ENCODE measurements at regions not wholly inside any gene's neighbourhood (a gene's known extent, or its start where the extent isn't known, plus 50 kb on each side); places are given as distances from the start of the nearest gene placed in this dataset.
"Not testable (repeated sequence)": the region's sequence is repeated elsewhere in the genome, so short reads cannot be mapped to it uniquely, and the experiment has no call there.

DNA sequence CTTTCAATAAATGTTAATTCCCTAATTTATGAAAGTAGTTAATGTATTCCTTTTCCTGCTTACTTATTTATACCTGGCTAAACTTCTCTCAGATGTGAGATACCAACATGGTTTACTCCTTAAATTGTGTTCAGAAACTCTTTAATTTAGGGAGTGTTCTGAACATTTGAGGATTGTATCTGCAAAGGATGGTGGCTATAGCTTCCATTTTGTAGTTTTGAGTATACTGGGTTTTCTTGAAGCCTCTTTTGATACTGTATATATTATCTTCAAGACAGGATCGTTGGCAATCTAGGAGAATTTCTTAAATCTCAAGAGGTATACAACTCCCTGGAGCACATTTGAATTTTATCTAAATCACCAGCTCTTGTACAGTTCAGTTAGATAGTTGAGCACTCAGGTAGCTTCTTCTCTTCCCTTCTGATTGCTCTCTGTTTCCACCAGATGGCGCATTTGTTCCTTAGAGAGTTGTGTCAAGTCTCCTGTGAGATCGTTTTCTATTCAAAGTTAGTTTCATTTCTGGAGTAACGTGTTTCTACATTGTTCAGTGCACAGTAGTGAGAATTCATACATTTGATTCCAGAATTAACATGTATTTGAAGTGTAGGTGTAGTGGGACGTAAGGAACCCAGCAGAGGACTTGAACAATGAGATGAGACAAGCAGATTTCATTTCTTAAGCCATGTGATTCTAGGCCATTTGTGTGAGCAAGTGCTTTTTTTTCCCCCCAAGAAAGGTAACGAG lies 63.2 kb upstream of the GARIN1A start:
- H3F3A ChIP-seq (ENCODE audit: low read depth), result peaks cover 22% of the 10 kb centered on the region
- not testable (repeated sequence) for H3K4me1 ChIP-seq; H2AFZ ChIP-seq (replicated peaks); DNase-seq (ENCODE audit: low spot score); H3K27ac ChIP-seq; H3K9me3 ChIP-seq (ENCODE audit: low read depth); H3K4me3 ChIP-seq; H3K36me3 Mint-ChIP-seq; H3K4me2 ChIP-seq; H4K20me1 ChIP-seq (ENCODE audit: low read depth); H3K4me1 Mint-ChIP-seq; H3K27me3 ChIP-seq; H3K27ac Mint-ChIP-seq; H3K9ac ChIP-seq; H3K27me3 Mint-ChIP-seq (ENCODE audit: insufficient read depth, low read depth); H3K9me3 Mint-ChIP-seq; H3K36me3 ChIP-seq; H3K4me3 Mint-ChIP-seq
- TF ChIP-seq, protein P1, sequence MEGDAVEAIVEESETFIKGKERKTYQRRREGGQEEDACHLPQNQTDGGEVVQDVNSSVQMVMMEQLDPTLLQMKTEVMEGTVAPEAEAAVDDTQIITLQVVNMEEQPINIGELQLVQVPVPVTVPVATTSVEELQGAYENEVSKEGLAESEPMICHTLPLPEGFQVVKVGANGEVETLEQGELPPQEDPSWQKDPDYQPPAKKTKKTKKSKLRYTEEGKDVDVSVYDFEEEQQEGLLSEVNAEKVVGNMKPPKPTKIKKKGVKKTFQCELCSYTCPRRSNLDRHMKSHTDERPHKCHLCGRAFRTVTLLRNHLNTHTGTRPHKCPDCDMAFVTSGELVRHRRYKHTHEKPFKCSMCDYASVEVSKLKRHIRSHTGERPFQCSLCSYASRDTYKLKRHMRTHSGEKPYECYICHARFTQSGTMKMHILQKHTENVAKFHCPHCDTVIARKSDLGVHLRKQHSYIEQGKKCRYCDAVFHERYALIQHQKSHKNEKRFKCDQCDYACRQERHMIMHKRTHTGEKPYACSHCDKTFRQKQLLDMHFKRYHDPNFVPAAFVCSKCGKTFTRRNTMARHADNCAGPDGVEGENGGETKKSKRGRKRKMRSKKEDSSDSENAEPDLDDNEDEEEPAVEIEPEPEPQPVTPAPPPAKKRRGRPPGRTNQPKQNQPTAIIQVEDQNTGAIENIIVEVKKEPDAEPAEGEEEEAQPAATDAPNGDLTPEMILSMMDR (IDR thresholded peaks at IDR 0.05), result peak; percentile 66
- H3K79me2 ChIP-seq (ENCODE audit: low read depth), result peaks cover 13% of the 10 kb centered on the region

- H3K27ac Mint-ChIP-seq; H3K4me3 Mint-ChIP-seq; H4K20me1 ChIP-seq (ENCODE audit: low read depth); H3K36me3 Mint-ChIP-seq; H3K9ac ChIP-seq; H3K9me3 Mint-ChIP-seq; DNase-seq (ENCODE audit: low spot score); H3K27me3 ChIP-seq; H3K4me1 ChIP-seq; H3K4me2 ChIP-seq; H3K36me3 ChIP-seq; H2AFZ ChIP-seq (replicated peaks); H3K27me3 Mint-ChIP-seq (ENCODE audit: insufficient read depth, low read depth); H3K4me3 ChIP-seq; H3K9me3 ChIP-seq (ENCODE audit: low read depth); H3K4me1 Mint-ChIP-seq: not testable (repeated sequence)
- Histone ChIP-seq H3K79me2 (ENCODE audit: low read depth) (peaks cover 13% of the 10 kb centered on the region), H3K27ac (peak overlapping the region; percentile 0), H3F3A (ENCODE audit: low read depth) (peaks cover 19% of the 10 kb centered on the region)
Measured at GRCh38 chr7:128613366-128613765, 58.7 kb upstream of the GARIN1A start.

DNA sequence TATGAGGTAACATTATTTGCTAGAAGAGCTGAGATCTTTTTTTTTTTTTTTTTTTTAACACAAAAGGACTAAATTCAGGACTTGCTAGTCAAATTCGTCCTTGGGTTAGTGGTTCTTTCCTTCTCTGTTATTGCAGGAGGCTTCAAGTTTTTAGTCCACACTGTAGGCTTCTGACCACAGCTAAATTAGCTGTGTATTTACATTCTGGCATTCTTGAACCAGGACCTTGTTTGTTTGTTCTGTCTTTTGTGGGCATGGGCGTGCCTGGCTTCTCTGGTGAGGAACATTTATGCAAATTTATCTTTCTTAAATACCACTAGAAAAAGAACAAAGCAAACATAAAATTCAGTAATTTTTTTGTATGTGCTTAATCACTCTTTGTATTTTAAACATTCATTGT lies 57.3 kb upstream of the GARIN1A start:
- H3F3A ChIP-seq (ENCODE audit: low read depth); H3K4me1 Mint-ChIP-seq; H3K27ac ChIP-seq; H3K4me3 ChIP-seq; H3K4me2 ChIP-seq; H3K9me3 Mint-ChIP-seq; H3K36me3 Mint-ChIP-seq; H3K36me3 ChIP-seq; H4K20me1 ChIP-seq (ENCODE audit: low read depth); H3K27me3 Mint-ChIP-seq (ENCODE audit: insufficient read depth, low read depth); H3K27me3 ChIP-seq; H3K4me1 ChIP-seq; H3K9me3 ChIP-seq (ENCODE audit: low read depth); H3K9ac ChIP-seq; DNase-seq (ENCODE audit: low spot score); H3K27ac Mint-ChIP-seq; H2AFZ ChIP-seq (replicated peaks); H3K4me3 Mint-ChIP-seq: not testable (repeated sequence)
- peaks cover 12% of the 10 kb centered on the region for H3K79me2 ChIP-seq (ENCODE audit: low read depth)

DNA sequence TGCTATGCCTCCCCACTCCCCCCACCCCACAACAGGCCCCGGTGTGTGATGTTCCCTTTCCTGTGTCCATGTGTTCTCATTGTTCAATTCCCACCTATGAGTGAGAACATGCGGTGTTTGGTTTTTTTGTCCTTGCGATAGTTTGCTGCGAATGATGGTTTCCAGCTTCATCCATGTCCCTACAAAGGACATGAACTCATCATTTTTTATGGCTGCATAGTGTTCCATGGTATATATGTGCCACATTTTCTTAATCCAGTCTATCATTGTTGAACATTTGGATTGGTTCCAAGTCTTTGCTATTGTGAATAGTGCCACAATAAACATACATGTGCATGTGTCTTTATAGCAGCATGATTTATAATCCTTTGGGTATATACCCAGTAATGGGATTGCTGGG lies 55.3 kb upstream of the GARIN1A start:
- not testable (repeated sequence) for H3K9me3 ChIP-seq (ENCODE audit: low read depth); H3K36me3 Mint-ChIP-seq; H3K9ac ChIP-seq; H3K4me3 ChIP-seq; H3K4me1 ChIP-seq; H4K20me1 ChIP-seq (ENCODE audit: low read depth); H3K4me2 ChIP-seq; DNase-seq (ENCODE audit: low spot score); H3K36me3 ChIP-seq; H3K4me3 Mint-ChIP-seq; H3K9me3 Mint-ChIP-seq; H3K79me2 ChIP-seq (ENCODE audit: low read depth); H3F3A ChIP-seq (ENCODE audit: low read depth); H3K27ac Mint-ChIP-seq; H3K27me3 ChIP-seq; H3K27me3 Mint-ChIP-seq (ENCODE audit: insufficient read depth, low read depth); H3K27ac ChIP-seq; H2AFZ ChIP-seq (replicated peaks); H3K4me1 Mint-ChIP-seq
